Activated T-helper 1 cell treated with anti-CD3 and anti-CD28 coated beads, Interleukin-12 subunit alpha, Interleukin-12 subunit beta, Interleukin-2, Interleukin-4 antibody, amounts not matched to agents 30 ng/mL and 10 ng/mL and 1 ng/mL, durations not matched to agents 14 hours and 24 hours and 36 hours (primary cell): ENCODE measurements at regions not wholly inside any gene's neighbourhood (a gene's known extent, or its start where the extent isn't known, plus 50 kb on each side); places are given as distances from the start of the nearest gene placed in this dataset.

Experiments used
- DNase-seq: peaks from one replicate; pipeline ENCODE4 v3.0.0; 2021; ENCODE audit warnings: low spot score
- H3K27ac Mint-ChIP-seq: one replicate; pipeline ENCODE4 v1.8.0; 2021; ENCODE audit warnings: mild to moderate bottlenecking, mixed read lengths
- H3K27me3 Mint-ChIP-seq: one replicate; pipeline ENCODE4 v1.8.0; 2022; ENCODE audit warnings: mild to moderate bottlenecking, moderate library complexity, mixed read lengths; ENCODE audit not compliant: insufficient read depth
- H3K36me3 Mint-ChIP-seq: one replicate; pipeline ENCODE4 v1.8.0; 2021; ENCODE audit warnings: low read depth, mixed read lengths
- H3K4me1 Mint-ChIP-seq: one replicate; pipeline ENCODE4 v1.8.0; 2021; ENCODE audit warnings: low read depth, mixed read lengths
- H3K4me3 Mint-ChIP-seq: one replicate; pipeline ENCODE4 v1.8.0; 2021; ENCODE audit warnings: mild to moderate bottlenecking, moderate library complexity, mixed read lengths
- H3K9me3 Mint-ChIP-seq: one replicate; pipeline ENCODE4 v1.8.0; 2021; ENCODE audit warnings: mixed read lengths
- intact Hi-C: fragments of 100-400 bp; cut with micrococcal nuclease; formaldehyde crosslinking; loops from one replicate; pipeline ENCODE4 v1.15.1; 2024

GRCh38 chr2:19209575-19210341 lies 148.7 kb downstream of the OSR1 start:
- H3K4me1 Mint-ChIP-seq: no peaks in the 10 kb centered on the region
- H3K27ac Mint-ChIP-seq: no peak overlapping the region
- H3K27me3 Mint-ChIP-seq: no peaks in the 10 kb centered on the region
- H3K4me3 Mint-ChIP-seq: no peak overlapping the region
- no peaks in the 10 kb centered on the region for H3K36me3 Mint-ChIP-seq
- intact Hi-C loops: no loop called here
- no peak for DNase-seq
- H3K9me3 Mint-ChIP-seq: no peaks in the 10 kb centered on the region

- Mint-ChIP-seq H3K4me3 (no peak overlapping the region), H3K27me3 (no peaks in the 10 kb centered on the region), H3K27ac (no peak overlapping the region), H3K4me1 (no peaks in the 10 kb centered on the region), H3K36me3 (no peaks in the 10 kb centered on the region), H3K9me3 (no peaks in the 10 kb centered on the region)
- no peak for DNase-seq
- intact Hi-C loops: no loop called here
Measured at GRCh38 chr2:19208479-19209199, 149.8 kb downstream of the OSR1 start.

- Mint-ChIP-seq H3K4me3 (no peak overlapping the region), H3K36me3 (no peaks in the 10 kb centered on the region), H3K4me1 (no peaks in the 10 kb centered on the region), H3K27me3 (no peaks in the 10 kb centered on the region), H3K9me3 (no peaks in the 10 kb centered on the region), H3K27ac (no peak overlapping the region)
- intact Hi-C loops: no loop called here
- DNase-seq: no peak
Measured at GRCh38 chr2:19207452-19207851, 151.0 kb downstream of the OSR1 start.

GRCh38 chr2:19205983-19206533 lies 152.4 kb downstream of the OSR1 start:
- Mint-ChIP-seq H3K27me3 (no peaks in the 10 kb centered on the region), H3K9me3 (no peaks in the 10 kb centered on the region), H3K4me3 (no peak overlapping the region), H3K36me3 (no peaks in the 10 kb centered on the region), H3K27ac (no peak overlapping the region), H3K4me1 (no peaks in the 10 kb centered on the region)
- intact Hi-C loops: no loop called here
- no peak for DNase-seq

GRCh38 chr2:19203866-19204265 lies 154.6 kb downstream of the OSR1 start:
- DNase-seq: no peak
- no peak overlapping the region for H3K4me3 Mint-ChIP-seq
- H3K36me3 Mint-ChIP-seq: no peaks in the 10 kb centered on the region
- H3K4me1 Mint-ChIP-seq: no peaks in the 10 kb centered on the region
- no peaks in the 10 kb centered on the region for H3K9me3 Mint-ChIP-seq
- intact Hi-C loops: no loop called here
- no peak overlapping the region for H3K27ac Mint-ChIP-seq
- no peaks in the 10 kb centered on the region for H3K27me3 Mint-ChIP-seq

- intact Hi-C loops: no loop called here
Measured at GRCh38 chr2:19201911-19202462, 156.4 kb downstream of the OSR1 start.

GRCh38 chr2:19198381-19198780 lies 160.0 kb downstream of the OSR1 start:
- no peak overlapping the region for H3K4me3 Mint-ChIP-seq
- H3K9me3 Mint-ChIP-seq: no peaks in the 10 kb centered on the region
- no peak overlapping the region for H3K27ac Mint-ChIP-seq
- H3K4me1 Mint-ChIP-seq: no peaks in the 10 kb centered on the region
- intact Hi-C loops: no loop called here
- H3K36me3 Mint-ChIP-seq: no peaks in the 10 kb centered on the region
- no peaks in the 10 kb centered on the region for H3K27me3 Mint-ChIP-seq
- DNase-seq: no peak

More at GRCh38 chr2:19201911-19202462, 156.4 kb downstream of the OSR1 start:
- DNase-seq: no peak
- Mint-ChIP-seq H3K4me1 (no peaks in the 10 kb centered on the region), H3K27me3 (no peaks in the 10 kb centered on the region), H3K36me3 (no peaks in the 10 kb centered on the region), H3K9me3 (no peaks in the 10 kb centered on the region), H3K4me3 (no peak overlapping the region), H3K27ac (no peak overlapping the region)

- Mint-ChIP-seq H3K9me3 (no peaks in the 10 kb centered on the region), H3K36me3 (no peaks in the 10 kb centered on the region), H3K4me3 (no peak overlapping the region), H3K4me1 (no peaks in the 10 kb centered on the region), H3K27me3 (no peaks in the 10 kb centered on the region), H3K27ac (no peak overlapping the region)
- DNase-seq: no peak
- intact Hi-C loops: no loop called here
Measured at GRCh38 chr2:19195661-19196060, 162.8 kb downstream of the OSR1 start.

GRCh38 chr2:19189391-19189790 lies 169.0 kb downstream of the OSR1 start:
- Mint-ChIP-seq H3K9me3 (no peaks in the 10 kb centered on the region), H3K4me3 (no peak overlapping the region), H3K27ac (no peak overlapping the region), H3K4me1 (no peaks in the 10 kb centered on the region), H3K36me3 (no peaks in the 10 kb centered on the region), H3K27me3 (no peaks in the 10 kb centered on the region)
- DNase-seq: no peak
- intact Hi-C loops: no loop called here

GRCh38 chr2:19187323-19188020 lies 171.0 kb downstream of the OSR1 start:
- Mint-ChIP-seq H3K27ac (no peak overlapping the region), H3K4me3 (no peak overlapping the region), H3K9me3 (peaks cover under 1% of the 10 kb centered on the region), H3K4me1 (no peaks in the 10 kb centered on the region), H3K36me3 (no peaks in the 10 kb centered on the region), H3K27me3 (no peaks in the 10 kb centered on the region)
- intact Hi-C loops: no loop called here
- no peak for DNase-seq

- Mint-ChIP-seq H3K27me3 (no peaks in the 10 kb centered on the region), H3K27ac (no peak overlapping the region), H3K4me1 (no peaks in the 10 kb centered on the region), H3K9me3 (peaks cover 7% of the 10 kb centered on the region), H3K36me3 (no peaks in the 10 kb centered on the region), H3K4me3 (no peak overlapping the region)
- intact Hi-C loops: no loop called here
- DNase-seq: no peak
Measured at GRCh38 chr2:19185086-19185485, 173.3 kb downstream of the OSR1 start.

GRCh38 chr2:19178175-19178574 lies 180.2 kb downstream of the OSR1 start:
- no peaks in the 10 kb centered on the region for H3K4me1 Mint-ChIP-seq
- no peak overlapping the region for H3K4me3 Mint-ChIP-seq
- H3K9me3 Mint-ChIP-seq: peaks cover 7% of the 10 kb centered on the region
- no peak overlapping the region for H3K27ac Mint-ChIP-seq
- intact Hi-C loops: no loop called here
- no peak for DNase-seq
- no peaks in the 10 kb centered on the region for H3K27me3 Mint-ChIP-seq
- no peaks in the 10 kb centered on the region for H3K36me3 Mint-ChIP-seq

- DNase-seq: no peak
- H3K4me3 Mint-ChIP-seq: no peak overlapping the region
- intact Hi-C loops: no loop called here
- peaks cover 2% of the 10 kb centered on the region for H3K9me3 Mint-ChIP-seq
- no peaks in the 10 kb centered on the region for H3K4me1 Mint-ChIP-seq
- H3K27me3 Mint-ChIP-seq: no peaks in the 10 kb centered on the region
- no peak overlapping the region for H3K27ac Mint-ChIP-seq
- H3K36me3 Mint-ChIP-seq: no peaks in the 10 kb centered on the region
Measured at GRCh38 chr2:19176977-19177376, 181.4 kb downstream of the OSR1 start.
